ENCODE measurements at regions not wholly inside any gene's neighbourhood (a gene's known extent, or its start where the extent isn't known, plus 50 kb on each side); places are given as distances from the start of the nearest gene placed in this dataset.

DNA sequence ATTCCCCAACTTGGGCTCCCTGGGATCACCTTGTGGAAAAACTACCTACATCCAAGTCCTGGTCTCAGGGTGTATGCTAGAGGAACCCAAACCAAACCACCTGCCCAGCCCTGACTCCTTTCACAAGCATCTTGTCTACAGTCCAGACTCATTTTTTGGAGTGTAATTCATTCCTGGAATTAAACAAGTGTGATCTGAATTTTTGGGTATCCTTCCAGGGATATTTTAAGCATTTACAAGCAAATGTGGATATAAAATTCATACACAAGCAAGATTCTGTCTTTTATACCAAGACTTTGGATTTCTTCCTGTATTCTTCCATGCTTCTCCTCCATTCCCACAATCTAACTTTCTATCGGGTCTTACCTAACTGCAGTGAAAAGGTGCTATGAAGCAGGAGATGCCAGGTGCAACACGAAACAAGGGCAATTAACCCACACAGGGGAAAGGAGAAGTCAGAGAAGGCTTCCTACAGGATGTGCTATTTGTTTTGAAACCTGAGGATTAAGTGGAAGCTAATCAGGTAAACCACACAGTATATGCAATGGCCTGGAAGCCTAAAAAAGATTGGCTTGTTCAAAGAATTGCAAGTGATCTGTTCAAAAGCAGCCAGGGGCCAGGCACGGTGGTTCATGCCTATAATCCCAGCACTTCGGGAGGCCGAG is 417.2 kb upstream of the C16orf82 start:
- no peak for DNase-seq (ENCODE audit: low read depth in 2 of 2)

DNA sequence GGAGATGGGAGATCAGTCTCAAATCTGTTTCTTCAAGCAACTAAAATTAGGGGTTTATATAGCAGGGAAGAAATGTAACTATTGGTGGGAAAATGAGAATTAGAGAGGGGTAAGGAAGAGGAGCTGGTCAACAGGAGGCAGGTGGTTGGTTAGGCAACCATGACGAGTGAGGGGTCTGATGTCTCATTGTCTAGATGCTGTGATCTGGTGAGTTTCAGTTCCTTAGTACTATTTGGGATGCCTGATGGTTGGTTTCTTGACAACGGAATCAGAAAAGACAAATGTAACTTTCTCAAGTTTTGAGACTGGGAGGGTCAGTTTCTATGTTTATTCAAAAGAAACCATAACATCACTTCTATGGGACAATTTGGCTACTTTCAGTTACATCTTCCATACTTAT is 415.3 kb upstream of the C16orf82 start:
- DNase-seq (ENCODE audit: low read depth in 2 of 2), result no peak

DNA sequence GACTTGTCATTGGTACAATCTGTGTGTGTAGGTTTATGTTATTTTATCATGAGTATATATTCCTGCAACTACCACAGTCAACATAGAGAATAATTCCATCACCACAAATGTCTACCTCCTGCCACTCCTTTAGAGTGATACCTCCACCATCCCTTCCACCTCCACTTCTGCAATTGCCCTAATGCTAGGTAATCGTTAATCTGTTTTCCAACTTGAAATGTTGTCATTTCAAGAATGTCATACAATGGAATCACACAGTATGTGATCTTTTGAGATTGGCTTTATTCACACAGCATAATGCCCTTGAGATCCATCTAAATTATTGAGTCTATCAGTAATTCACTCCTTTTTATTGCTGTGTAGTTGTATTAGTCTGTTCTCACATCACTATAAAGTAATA is 414.8 kb upstream of the C16orf82 start:
- DNase-seq (ENCODE audit: low read depth in 2 of 2), result no peak

DNA sequence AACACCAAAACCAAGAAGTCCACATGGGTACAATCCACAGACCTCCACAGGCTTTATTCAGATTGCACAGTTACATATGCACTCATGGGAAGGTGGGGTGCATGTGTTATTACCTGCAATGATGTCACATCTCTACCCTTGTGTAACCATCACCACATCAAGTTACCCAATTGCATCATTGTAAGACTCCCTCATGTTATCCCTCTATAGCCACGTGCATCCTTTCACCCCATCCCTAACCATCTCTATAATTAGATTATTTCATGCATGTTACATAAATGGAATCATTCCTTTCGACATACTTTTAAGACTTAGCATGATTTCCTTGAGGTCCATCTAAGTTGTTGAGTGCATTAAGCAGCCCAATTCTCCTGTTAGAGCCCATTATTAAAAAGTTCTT is 408.2 kb upstream of the C16orf82 start:
- no peak for DNase-seq (ENCODE audit: low read depth in 2 of 2)

DNA sequence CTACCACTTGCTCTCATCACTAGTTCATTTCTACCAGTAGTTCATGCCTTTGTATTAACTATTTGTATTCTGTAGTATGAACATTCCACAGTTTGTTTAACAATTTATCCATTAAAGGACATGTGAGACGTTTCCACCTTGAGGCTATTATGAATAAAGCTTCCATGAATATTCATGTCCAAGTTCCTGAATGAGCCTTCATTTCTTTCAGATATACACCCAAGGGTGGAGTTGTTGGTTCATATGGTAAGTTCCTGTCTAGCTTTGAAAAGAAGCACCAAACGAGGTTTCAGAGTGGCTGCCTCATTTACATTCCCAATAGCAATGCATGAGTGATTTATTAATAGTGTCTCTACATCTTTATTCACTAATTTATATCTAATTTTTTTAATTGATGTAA is 407.8 kb upstream of the C16orf82 start:
- no peak for DNase-seq (ENCODE audit: low read depth in 2 of 2)

- no peak for DNase-seq (ENCODE audit: low read depth in 2 of 2)
Observed at GRCh38 chr16:26664086-26664485, 402.6 kb upstream of the C16orf82 start.

DNA sequence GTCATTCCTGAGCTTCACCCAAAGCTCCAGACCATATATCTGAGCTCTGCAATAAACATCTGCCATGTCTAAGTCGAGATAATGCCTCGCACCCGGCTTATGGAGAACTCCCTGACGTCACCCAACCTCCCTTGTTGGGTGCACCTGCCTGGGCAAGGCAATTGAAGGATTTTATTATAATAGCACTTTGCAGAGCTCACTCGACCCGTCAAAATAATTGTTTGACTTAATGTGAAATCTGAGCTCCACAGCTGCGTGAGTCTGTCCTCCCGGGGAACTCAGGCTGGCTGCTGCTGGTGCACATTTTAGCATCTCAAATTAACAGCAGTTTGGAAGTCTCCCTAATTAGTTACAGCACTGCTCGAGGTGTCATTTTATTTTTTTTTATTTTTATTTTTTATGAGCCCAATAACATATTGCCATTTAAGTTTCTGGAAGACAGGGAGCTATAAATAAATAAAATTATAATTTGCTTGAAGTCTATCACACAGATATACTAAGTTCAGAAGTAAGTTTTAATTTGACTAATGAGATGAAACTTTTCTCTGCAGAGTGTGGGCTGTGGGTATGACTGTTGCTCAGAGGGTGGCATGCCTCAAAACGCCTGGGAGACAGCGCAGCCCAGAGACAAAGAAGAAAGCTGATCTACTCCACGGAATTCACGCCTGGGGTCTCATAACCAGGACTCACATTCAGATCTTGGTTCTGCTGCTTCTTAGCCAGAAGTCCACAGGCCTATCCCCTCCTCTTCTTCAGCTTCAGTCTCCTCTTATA is 401.4 kb upstream of the C16orf82 start:
- peak in 1 of 2 donors; percentile 1 for DNase-seq (ENCODE audit: low read depth in 2 of 2)

GRCh38 chr16:26666486-26666885 is 400.2 kb upstream of the C16orf82 start:
- no peak for DNase-seq (ENCODE audit: low read depth in 2 of 2)

- DNase-seq (ENCODE audit: low read depth in 2 of 2), result no peak
Observed at GRCh38 chr16:26667307-26667706, 399.4 kb upstream of the C16orf82 start.

DNA sequence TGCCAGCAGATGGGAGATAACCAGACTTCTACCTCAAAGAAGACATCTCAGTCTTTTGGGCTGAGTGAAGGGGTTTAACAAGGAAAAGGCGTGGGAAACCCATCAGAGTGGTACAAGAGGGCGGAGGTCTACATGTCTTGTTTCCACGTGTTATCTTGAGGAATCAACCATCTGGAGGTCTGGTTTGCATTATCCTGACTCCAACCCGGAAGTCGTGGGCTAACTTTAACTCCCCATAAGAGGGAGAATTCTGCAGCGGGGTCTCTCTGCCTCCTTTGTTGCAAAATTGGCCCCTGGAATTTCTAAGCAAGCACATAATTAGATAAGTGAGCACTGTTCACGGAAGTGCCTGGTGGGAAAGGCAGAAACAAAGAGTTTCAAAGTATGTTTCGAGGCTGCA is 398.7 kb upstream of the C16orf82 start:
- DNase-seq (ENCODE audit: low read depth in 2 of 2), result no peak

DNA sequence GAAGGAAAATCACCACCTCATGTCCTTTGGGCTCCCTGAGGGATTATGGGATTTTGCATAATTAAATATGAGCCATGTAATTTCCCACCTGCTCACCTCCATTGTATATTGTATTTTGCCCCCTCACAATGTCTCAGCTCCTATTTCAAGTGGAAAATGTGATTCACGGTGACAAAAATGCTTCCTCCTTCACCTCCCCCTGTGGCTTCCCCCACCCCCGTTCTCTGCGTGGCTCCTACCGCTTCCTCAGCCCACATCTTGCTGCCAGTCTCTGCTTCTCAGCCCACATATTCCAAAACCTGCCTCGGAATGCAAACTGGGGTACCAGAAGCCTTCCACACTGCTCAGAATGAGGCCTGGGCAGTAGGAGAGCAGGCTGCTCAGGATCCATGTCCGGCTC is 394.5 kb upstream of the C16orf82 start:
- peak; percentile 40 to 47 for DNase-seq (ENCODE audit: low read depth in 2 of 2)

- no peak for DNase-seq (ENCODE audit: low read depth in 2 of 2)
Observed at GRCh38 chr16:26673011-26673410, 393.7 kb upstream of the C16orf82 start.

GRCh38 chr16:26680671-26681070 is 386.1 kb upstream of the C16orf82 start:
- no peak for DNase-seq (ENCODE audit: low read depth in 2 of 2)

DNA sequence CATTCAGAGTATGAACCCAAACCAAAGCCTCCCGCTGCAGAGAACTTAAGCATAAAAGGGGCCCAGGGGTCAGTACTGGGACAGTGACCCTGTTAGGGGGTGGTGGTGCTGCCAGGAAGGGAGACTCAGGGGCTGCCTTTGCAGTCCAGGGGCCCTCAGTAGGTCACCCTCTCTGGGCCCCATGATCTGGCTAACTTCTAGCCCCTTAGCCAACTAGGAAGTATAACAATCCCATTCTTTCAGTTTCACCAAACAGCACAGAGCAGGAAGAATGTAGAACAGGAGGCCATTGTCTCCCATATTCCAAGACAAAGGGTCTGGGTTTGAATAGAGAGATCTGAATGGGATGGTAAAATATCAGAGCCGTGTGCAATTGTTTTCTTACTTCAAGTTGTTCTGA is 378.6 kb upstream of the C16orf82 start:
- DNase-seq (ENCODE audit: low read depth in 2 of 2), result no peak

- no peak for DNase-seq (ENCODE audit: low read depth in 2 of 2)
Observed at GRCh38 chr16:26688699-26689098, 378.0 kb upstream of the C16orf82 start.

DNA sequence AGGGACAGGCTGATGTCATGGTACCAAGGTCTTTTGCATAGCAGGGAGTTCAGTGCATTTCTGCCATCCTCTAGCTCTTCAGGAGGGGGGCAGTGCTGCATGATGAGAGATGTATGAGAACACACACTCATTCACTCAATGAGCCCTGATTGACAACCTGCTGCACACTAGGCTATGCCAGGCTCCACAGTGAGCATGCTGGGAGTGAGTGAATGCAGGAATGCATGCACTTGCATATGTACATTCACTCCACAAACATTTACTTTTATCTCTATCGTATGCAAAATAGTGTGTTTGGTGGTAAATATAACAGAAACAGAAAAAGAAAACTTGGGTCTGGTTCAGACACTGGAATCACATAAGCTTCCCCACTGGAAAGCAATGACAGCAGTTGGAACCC is 374.1 kb upstream of the C16orf82 start:
- DNase-seq (ENCODE audit: low read depth in 2 of 2), result no peak

- DNase-seq (ENCODE audit: low read depth in 2 of 2), result no peak
Observed at GRCh38 chr16:26697807-26698206, 368.9 kb upstream of the C16orf82 start.

GRCh38 chr16:26700250-26700649 is 366.5 kb upstream of the C16orf82 start:
- no peak for DNase-seq (ENCODE audit: low read depth in 2 of 2)

DNA sequence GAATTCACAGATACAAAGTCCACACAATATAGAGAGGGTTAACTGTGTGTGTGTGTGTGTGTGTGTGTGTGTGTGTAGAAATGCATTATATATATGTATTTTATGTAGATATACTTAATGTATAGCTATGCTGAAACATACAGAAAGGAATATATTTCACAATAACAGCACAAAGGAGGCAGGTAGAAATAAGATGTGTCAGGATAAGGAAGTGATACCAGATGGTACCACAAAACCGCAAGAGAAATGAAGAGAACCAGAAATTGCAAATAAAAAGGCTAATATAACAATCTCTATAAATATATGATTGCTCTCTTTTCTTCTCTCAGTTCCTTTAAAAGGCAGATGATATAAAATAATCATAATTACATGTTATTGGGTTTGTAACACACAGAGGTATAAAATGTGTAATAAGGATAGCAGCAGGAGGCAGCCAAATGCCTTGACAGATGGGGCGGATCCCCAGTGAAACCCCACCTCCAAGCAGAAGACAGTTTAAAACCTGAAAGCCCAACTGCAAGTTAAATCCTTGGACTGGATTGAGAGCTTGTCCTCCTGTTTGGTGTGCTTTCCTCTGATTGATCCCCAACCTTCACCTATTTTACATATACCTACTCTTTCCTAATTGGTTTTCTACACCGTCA is 365.4 kb upstream of the C16orf82 start:
- no peak for DNase-seq (ENCODE audit: low read depth in 2 of 2)

DNA sequence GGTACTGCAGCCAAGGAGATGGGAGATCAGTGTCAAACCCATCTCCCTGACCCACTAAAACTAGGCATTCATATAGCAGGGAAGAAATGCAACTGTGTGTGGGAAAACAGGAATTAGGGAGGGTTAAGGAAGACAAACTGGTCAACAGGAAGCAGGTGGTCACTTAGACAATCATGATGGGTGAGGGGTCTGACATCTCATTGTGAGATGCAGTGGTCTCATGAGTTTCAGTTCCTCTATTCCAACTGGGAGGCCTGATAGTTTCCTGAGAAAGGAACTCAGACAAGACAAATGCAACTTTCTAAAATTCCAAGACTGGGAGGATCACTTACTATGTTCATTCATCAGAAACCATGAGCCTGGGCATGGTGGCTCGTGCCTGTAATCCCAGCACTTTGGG is 361.4 kb upstream of the C16orf82 start:
- DNase-seq (ENCODE audit: low read depth in 2 of 2), result no peak

GRCh38 chr16:26708428-26708827 is 358.3 kb upstream of the C16orf82 start:
- no peak for DNase-seq (ENCODE audit: low read depth in 2 of 2)

- no peak for DNase-seq (ENCODE audit: low read depth in 2 of 2)
Observed at GRCh38 chr16:26709175-26709574, 357.6 kb upstream of the C16orf82 start.

DNA sequence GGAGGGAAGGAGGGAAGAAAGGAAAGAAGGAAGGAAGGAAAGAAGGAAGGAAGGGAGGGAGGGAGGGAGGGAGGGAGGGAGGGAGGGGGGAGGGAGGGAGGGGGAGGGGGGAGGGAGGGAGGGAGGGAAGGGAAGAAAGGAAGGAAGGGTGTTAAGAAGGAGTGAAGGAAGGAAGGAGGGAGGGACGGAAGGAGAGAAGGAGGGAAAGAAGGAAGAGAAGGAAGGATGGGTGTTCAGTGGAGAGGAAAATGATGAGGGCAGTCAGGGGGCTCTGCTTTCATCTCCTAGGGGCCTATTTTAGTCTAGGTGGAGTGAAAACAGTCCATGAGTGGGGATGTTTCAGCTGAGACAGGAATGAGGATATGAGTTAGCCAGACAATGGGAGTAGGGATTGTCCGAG is 357.0 kb upstream of the C16orf82 start:
- no peak for DNase-seq (ENCODE audit: low read depth in 2 of 2)

All from stimulated activated CD4-positive, alpha-beta T cell treated with anti-CD3 and anti-CD28 coated beads, Interleukin-1b, Interleukin-23, amount 100 ng/mL, for 4 hours (primary cell).